Activated T-cell treated with anti-CD3 and anti-CD28 coated beads for 48 hours (primary cell): ENCODE measurements at regions not wholly inside any gene's neighbourhood (a gene's known extent, or its start where the extent isn't known, plus 50 kb on each side); places are given as distances from the start of the nearest gene placed in this dataset.
"Not testable (repeated sequence)": the region's sequence is repeated elsewhere in the genome, so short reads cannot be mapped to it uniquely, and the experiment has no call there.

Experiments
- DNase-seq: peaks from one replicate; pipeline ENCODE4 v3.0.0-alpha.2; 2020; ENCODE audit warnings: low read depth

- DNase-seq: no peak
Observed at GRCh38 chr13:104968876-104969275, 1566.6 kb downstream of the EFNB2 start.

DNA sequence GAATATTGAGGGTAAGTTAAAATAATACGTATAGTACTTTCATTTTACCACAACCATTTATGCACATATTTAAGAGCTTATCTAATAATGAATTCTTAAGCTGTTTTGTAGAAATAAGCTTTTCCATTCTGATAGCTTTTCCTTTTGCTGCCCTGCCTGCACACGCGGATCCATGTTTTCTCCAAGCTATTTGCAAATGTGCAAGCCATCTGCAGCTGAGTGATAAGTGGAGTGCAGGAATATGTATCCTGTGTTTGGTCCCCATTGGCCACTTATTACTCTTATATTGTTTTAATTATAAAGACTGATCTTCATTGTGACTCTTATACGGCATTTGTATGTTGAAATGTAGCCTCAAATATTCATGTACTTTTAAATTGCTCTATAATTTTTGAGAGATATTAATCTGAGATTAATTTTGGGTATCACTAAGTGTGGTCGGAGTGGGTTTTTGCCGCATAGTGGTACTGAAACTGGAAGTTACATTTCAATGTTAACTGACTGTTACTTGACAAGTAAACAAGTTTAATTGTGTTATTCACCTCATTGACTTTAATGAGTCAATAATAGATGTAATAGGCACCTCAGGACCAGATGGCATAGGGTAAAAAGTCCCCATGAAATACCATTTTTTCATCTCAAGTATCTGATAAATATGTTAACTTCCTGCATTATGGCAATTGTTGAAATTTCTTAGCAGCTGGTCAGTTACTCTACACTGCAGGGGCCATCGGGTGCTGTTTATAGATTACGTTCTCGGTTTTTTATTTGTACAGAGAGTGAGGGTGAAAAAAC lies 1567.4 kb downstream of the EFNB2 start:
- DNase-seq: no peak

- no peak for DNase-seq
Observed at GRCh38 chr13:104967376-104967775, 1568.1 kb downstream of the EFNB2 start.

- no peak for DNase-seq
Observed at GRCh38 chr13:104962411-104962810, 1573.1 kb downstream of the EFNB2 start.

- no peak for DNase-seq
Observed at GRCh38 chr13:104961246-104961645, 1574.2 kb downstream of the EFNB2 start.

DNA sequence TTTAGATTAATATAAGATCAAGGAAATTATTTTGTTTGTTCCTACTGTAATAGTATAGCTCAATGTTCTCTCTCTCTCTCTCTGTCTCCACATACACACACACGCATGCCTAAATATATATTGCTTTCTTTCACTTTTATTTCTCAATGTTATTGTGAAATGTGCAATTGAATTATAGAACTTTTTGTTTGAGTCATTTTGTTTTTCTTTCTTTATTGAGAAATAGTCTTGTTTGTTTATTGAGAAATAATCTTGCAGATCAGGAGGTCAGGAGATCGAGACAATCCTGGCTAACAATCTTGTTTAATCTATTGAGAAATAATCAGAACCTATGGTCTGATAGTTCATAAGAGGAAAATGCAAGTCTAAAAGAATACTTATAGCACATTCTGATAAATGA lies 1581.3 kb downstream of the EFNB2 start:
- DNase-seq: no peak

GRCh38 chr13:104953588-104953987 lies 1581.9 kb downstream of the EFNB2 start:
- DNase-seq: no peak

DNA sequence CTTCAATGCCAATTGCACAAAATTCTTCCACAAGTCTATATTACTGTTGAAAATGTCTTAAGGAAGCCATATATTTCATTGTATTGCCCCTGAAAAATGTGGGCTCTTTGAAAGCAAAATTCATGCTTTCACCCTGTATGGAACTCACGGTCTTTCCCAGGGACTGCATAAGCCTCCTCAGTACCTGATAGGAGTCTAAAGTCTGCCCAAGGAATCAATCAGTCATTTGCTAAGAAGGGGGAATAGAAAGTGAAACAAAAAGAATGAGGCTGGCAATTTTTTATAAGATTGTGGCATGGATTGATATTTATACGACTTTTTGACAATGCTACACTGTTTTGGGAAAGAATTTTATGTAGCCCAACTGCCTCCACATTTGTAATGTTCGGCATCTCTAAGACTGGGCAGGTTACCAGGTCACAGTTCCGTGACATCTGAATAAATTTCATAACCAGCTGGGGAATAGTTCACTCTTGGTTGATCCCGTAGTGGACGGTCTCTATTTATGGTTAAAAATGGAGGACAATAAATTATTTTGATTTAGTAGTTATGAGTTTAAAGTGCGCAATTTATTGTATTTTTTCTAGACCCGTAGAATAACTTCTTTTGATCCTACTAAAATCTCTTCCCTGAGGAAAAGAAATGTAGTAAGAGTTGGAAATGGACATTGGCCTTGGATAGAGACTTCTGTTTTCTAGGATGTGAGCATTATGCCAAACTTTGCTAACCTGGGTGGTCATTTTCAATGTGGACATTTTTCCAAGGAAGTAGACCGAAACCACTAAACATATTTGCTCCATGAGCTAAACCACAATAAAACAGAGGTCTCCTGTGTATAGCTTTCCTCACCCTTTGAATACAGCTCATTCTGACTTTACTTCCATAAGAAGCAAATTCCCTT lies 1585.4 kb downstream of the EFNB2 start:
- DNase-seq: no peak

DNA sequence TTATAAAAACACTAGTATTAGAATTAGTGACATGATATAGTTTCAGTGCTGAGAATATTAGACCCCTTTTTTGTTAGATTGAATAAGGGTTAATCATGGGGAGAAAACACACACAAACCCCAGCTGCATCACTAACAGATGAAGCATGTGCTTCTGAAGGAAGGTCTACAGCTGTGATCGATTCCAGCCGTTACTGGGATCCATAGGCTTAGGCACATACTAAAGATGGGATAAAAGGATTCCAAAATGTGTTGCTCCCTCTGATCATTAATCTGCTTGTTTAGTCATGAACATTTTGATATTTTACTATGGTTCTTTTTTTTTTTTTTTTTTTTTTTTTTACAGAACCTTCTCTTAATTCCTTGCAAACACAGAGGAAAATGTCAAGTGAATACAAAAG lies 1591.3 kb downstream of the EFNB2 start:
- DNase-seq: no peak

- DNase-seq: no peak
Observed at GRCh38 chr13:104943331-104943730, 1592.1 kb downstream of the EFNB2 start.

- no peak for DNase-seq
Observed at GRCh38 chr13:104937881-104938280, 1597.6 kb downstream of the EFNB2 start.

GRCh38 chr13:104936304-104936703 lies 1599.2 kb downstream of the EFNB2 start:
- no peak for DNase-seq

DNA sequence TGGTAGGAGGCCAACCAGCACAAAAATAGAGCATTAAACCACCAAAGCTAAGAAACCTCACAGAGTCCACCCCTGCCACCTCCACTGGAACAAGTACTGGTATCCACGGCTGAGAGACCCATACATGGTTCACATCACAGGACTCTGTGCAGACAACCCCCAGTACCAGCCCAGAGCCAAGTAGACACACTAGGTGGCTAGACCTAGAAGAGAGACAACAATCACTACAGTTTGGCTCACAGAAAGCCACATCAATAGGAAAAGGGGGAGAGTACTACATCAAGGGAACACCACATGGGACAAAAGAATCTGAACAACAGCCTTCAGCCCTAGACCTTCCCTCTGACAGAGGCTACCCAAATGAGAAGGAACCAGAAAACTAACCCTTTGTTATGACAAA lies 1614.9 kb downstream of the EFNB2 start:
- DNase-seq: not testable (repeated sequence)

DNA sequence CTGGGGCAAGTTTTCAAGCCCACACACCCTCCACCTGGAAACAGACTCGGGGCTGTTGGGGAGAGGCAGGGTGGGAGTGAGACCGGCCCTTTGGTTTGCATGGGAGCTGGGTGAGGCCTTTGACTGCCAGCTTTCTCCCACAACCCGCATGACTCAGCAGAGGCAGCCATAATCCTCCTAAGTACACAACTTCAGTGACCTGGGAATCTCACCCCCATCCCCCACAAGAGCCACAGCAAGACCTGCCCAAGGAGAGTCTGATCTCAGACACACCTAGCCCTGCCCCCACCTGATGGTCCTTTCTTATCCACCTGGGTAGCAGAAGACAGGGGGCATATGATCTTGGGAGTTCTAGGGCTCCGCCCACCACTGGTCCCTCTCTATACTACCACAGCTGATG lies 1615.4 kb downstream of the EFNB2 start:
- DNase-seq: no peak

DNA sequence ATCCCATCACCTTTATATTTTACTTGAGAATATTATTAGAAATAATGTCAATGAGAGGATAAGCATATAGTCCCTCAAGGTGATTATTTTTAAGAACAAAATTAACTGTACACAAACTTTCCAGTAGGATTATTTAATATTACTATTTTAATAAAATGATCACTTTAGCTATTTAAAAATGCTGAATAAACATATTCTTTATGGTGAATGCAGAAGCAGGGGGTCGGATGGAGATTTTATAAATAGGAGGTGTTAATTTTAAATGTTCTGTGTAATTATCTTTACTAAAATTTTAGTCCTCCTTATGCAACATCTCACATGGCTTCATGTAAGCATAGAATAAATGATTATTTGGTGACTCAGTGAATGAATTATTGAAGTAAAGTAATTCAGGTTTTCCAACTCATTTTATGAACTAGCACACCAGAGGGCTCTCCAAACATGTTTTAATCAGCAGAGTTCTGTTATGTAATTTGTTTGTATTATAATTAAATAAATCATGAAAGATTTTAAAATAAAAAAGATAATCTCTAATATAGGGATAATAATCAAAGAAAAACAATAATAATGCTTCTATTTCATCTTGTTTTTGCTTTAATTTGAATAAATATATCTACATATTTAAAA lies 1635.2 kb downstream of the EFNB2 start:
- no peak for DNase-seq

DNA sequence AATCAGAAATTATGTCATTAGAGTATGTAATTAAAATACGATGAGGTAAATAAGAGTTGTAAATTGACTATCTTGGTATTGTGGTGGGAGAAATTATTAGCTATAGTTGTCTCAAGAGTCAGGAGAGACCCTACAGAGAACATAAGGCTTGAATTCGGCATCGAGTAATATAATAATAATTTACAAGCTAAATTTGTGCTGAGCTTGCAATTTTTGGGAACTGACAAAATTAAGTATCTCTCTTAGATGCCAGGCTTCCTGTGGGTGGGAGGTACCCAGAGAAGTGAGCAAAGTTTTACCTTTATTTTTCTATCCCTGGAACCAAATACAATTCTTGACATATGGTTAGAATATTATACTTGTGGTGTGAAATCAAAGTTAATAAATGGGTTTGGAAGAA lies 1637.0 kb downstream of the EFNB2 start:
- no peak for DNase-seq

DNA sequence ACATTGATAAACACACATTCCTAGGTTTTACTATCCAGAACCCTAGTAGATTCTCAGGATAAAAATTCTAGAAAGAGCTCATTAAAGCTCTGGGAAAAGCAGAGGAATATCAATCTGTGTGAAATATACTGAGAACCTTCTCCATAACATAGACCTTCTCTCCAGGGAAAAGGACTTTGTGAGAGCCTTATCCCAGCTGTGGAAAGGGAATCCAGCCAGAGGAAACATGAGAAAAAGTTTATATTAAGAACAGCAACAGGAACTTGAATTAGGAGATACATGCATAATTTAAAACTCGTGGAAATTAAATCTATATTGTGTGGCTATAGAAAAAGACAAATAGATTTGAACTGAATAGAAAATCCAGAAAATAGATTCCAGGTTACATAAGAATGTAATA lies 1639.9 kb downstream of the EFNB2 start:
- no peak for DNase-seq

GRCh38 chr13:104875038-104875754 lies 1660.3 kb downstream of the EFNB2 start:
- no peak for DNase-seq

DNA sequence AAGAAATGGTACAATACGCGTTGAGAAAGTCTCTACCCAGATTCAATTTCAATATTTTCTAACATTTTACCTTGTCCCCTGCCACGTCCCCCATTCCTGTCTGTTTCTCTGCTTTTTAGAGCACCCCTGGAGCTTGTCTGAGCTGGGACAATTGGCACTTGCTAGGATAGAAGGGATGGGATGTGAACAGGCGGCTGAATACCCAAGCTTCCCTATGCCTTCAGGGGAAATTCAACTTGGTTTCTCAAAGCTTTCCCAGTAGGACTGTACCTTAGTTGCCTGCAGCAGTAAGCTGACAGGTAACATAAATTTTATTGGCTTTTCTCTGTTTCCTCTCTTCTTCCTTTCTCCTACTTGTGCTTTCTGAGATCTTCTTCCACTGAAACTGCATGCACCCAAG lies 1663.3 kb downstream of the EFNB2 start:
- DNase-seq: no peak

GRCh38 chr13:104871456-104871855 lies 1664.0 kb downstream of the EFNB2 start:
- DNase-seq: no peak

DNA sequence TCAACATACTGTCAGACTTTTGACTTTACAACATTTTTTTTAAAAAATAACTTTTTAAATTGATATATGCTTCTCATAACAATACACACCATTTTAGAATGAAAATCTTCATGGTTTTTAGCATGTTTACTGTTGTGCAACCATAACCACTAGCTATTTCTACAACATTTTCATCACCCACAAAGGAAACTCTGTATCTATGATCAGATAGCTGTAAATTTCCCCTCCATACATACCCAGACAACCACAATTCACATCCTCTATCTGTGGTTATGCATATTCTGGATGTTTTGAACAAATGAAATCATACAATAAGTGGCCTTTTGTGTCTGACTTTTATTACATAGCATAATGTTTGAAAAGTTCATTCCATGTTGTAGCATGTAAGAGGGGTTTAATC lies 1666.0 kb downstream of the EFNB2 start:
- no peak for DNase-seq

DNA sequence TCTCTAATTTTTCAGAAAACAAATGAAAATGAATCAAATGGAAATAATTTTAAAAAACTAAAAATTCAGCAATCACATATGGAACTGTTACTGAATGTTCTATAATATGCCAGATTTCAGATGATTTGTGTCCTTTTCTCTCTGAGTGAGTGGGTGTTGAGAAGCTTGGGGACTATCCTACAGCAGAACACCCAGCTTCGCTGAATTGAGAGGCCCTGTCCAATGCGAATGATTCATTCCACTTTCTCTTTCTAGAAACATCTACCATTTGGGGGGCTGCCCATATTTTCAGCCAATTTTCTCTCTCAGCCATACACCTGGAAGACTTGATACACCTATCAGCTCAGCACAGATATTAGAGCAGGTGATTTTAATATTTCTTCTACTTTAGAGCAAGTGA lies 1666.7 kb downstream of the EFNB2 start:
- DNase-seq: no peak
